Sigmoid colon (tissue), 4 donors: ENCODE measurements at regions not wholly inside any gene's neighbourhood (a gene's known extent, or its start where the extent isn't known, plus 50 kb on each side); places are given as distances from the start of the nearest gene placed in this dataset.

Source experiments
- POLR2A ChIP-seq, 2 donors: fragments of 450-650 bp; IDR thresholded peaks; one replicate each; pipeline ENCODE4 v1.6.1; 2016; ENCODE audit warnings: antibody characterized with exemption in 2 of 2, mild to moderate bottlenecking in 2 of 2, moderate library complexity in 2 of 2
- POLR2AphosphoS5 ChIP-seq, 4 donors: sonication (generic); formaldehyde crosslinking; IDR thresholded peaks; one replicate each; pipeline ENCODE4 v1.6.1; 2017; ENCODE audit warnings: antibody characterized with exemption in 4 of 4
- TF ChIP-seq, protein P1 (sequence below), 4 experiments: fragments of 450-650 bp in 3 of 4; fragments of 200-600 bp in 1 of 4; IDR thresholded peaks; one replicate each; pipeline ENCODE4 v1.5.1; 2016 to 2019; ENCODE audit warnings: antibody characterized with exemption in 4 of 4, mild to moderate bottlenecking in 3 of 4, moderate library complexity in 2 of 4

DNA sequence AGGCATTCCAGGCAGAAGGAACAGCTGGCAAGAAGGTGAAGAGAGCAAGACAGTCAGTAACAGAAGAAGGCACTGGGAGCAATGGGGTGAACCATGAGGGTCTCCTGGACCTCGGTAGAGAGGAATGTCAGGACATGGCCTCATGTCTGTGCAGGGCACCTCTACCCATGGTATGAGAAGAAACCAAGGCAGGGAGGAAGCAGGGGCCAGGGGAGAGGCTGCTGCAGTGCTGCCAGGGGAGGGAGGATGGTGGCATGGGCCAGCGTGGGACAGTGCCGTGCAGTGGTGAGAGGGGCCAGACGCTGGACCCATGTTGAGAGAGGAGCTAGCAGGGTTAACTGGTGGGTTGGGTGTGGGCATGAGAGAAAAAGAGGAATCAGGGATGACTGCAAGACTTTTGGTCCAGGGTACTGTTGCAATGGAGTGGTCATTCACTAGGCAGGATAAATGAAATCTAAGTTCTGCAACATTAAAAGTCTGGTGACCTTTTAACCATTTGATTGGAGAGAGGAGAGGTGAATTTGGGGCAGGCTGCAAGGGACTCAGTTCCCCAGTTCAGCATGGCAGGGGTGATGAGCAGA is 577.6 kb downstream of the MATN1 start:
- TF ChIP-seq, protein P1, sequence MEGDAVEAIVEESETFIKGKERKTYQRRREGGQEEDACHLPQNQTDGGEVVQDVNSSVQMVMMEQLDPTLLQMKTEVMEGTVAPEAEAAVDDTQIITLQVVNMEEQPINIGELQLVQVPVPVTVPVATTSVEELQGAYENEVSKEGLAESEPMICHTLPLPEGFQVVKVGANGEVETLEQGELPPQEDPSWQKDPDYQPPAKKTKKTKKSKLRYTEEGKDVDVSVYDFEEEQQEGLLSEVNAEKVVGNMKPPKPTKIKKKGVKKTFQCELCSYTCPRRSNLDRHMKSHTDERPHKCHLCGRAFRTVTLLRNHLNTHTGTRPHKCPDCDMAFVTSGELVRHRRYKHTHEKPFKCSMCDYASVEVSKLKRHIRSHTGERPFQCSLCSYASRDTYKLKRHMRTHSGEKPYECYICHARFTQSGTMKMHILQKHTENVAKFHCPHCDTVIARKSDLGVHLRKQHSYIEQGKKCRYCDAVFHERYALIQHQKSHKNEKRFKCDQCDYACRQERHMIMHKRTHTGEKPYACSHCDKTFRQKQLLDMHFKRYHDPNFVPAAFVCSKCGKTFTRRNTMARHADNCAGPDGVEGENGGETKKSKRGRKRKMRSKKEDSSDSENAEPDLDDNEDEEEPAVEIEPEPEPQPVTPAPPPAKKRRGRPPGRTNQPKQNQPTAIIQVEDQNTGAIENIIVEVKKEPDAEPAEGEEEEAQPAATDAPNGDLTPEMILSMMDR (IDR thresholded peaks at IDR 0.05): no peak
- TF ChIP-seq POLR2AphosphoS5 (IDR thresholded peaks at IDR 0.05) (no peak), POLR2A (IDR thresholded peaks at IDR 0.05) (no peak)
